ENCODE measurements at regions not wholly inside any gene's neighbourhood (a gene's known extent, or its start where the extent isn't known, plus 50 kb on each side); places are given as distances from the start of the nearest gene placed in this dataset.
"Not testable (repeated sequence)": the region's sequence is repeated elsewhere in the genome, so short reads cannot be mapped to it uniquely, and the experiment has no call there.

- in situ Hi-C loops (cut with HindIII; ENCODE audit: low sequenced_read_pairs) = no loop called here
- peak; percentile 43 for DNase-seq (ENCODE audit: low spot score)
These were observed 61.8 kb upstream of the WNT7B start for GRCh38 chr22:46038516-46039430.

- in situ Hi-C loops (cut with HindIII; ENCODE audit: low sequenced_read_pairs) = no loop called here
- DNase-seq (ENCODE audit: low spot score) = no peak
These were observed 62.6 kb upstream of the WNT7B start for GRCh38 chr22:46039535-46039934.

- DNase-seq (ENCODE audit: low spot score) = peak; percentile 90
- in situ Hi-C loops (cut with HindIII; ENCODE audit: low sequenced_read_pairs) = no loop called here
These were observed 63.8 kb upstream of the WNT7B start for GRCh38 chr22:46040471-46041465.

- in situ Hi-C loops (cut with HindIII; ENCODE audit: low sequenced_read_pairs) = no loop called here
- no peak for DNase-seq (ENCODE audit: low spot score)
These were observed 64.7 kb upstream of the WNT7B start for GRCh38 chr22:46041642-46042041.

GRCh38 chr22:46042786-46043185 is 65.8 kb upstream of the WNT7B start:
- in situ Hi-C loops (cut with HindIII; ENCODE audit: low sequenced_read_pairs) = no loop called here
- DNase-seq (ENCODE audit: low spot score) = peak; percentile 51

GRCh38 chr22:46043339-46043738 is 66.4 kb upstream of the WNT7B start:
- in situ Hi-C loops (cut with HindIII; ENCODE audit: low sequenced_read_pairs) = no loop called here
- no peak for DNase-seq (ENCODE audit: low spot score)

- DNase-seq (ENCODE audit: low spot score) = peak; percentile 91
- in situ Hi-C loops (cut with HindIII; ENCODE audit: low sequenced_read_pairs) = no loop called here
These were observed 67.1 kb upstream of the WNT7B start for GRCh38 chr22:46043816-46044620.

GRCh38 chr22:46044621-46045458 is 67.9 kb upstream of the WNT7B start:
- in situ Hi-C loops (cut with HindIII; ENCODE audit: low sequenced_read_pairs) = no loop called here
- no peak for DNase-seq (ENCODE audit: low spot score)

- in situ Hi-C loops (cut with HindIII; ENCODE audit: low sequenced_read_pairs) = no loop called here
- DNase-seq (ENCODE audit: low spot score) = peak; percentile 93
These were observed 68.7 kb upstream of the WNT7B start for GRCh38 chr22:46045459-46046298.

GRCh38 chr22:46046299-46046685 is 69.3 kb upstream of the WNT7B start:
- DNase-seq (ENCODE audit: low spot score) = no peak
- in situ Hi-C loops (cut with HindIII; ENCODE audit: low sequenced_read_pairs) = no loop called here

GRCh38 chr22:46047226-46047625 is 70.3 kb upstream of the WNT7B start:
- in situ Hi-C loops (cut with HindIII; ENCODE audit: low sequenced_read_pairs) = no loop called here
- DNase-seq (ENCODE audit: low spot score) = peak; percentile 34

GRCh38 chr22:46047841-46048595 is 71.1 kb upstream of the WNT7B start:
- in situ Hi-C loops (cut with HindIII; ENCODE audit: low sequenced_read_pairs) = no loop called here
- peak; percentile 60 for DNase-seq (ENCODE audit: low spot score)

- in situ Hi-C loops (cut with HindIII; ENCODE audit: low sequenced_read_pairs); DNase-seq (ENCODE audit: low spot score): not testable (repeated sequence)
These were observed 71.7 kb upstream of the WNT7B start for GRCh38 chr22:46048661-46049060.

- no peak for DNase-seq (ENCODE audit: low spot score)
- in situ Hi-C loops (cut with HindIII; ENCODE audit: low sequenced_read_pairs) = no loop called here
These were observed 72.9 kb upstream of the WNT7B start for GRCh38 chr22:46049726-46050450.

- in situ Hi-C loops (cut with HindIII; ENCODE audit: low sequenced_read_pairs) = no loop called here
- no peak for DNase-seq (ENCODE audit: low spot score)
These were observed 73.5 kb upstream of the WNT7B start for GRCh38 chr22:46050451-46050845.

- DNase-seq (ENCODE audit: low spot score) = no peak
- in situ Hi-C loops (cut with HindIII; ENCODE audit: low sequenced_read_pairs) = no loop called here
These were observed 74.1 kb upstream of the WNT7B start for GRCh38 chr22:46050916-46051614.
